Fibroblast of lung (primary cell): ENCODE measurements at regions not wholly inside any gene's neighbourhood (a gene's known extent, or its start where the extent isn't known, plus 50 kb on each side); places are given as distances from the start of the nearest gene placed in this dataset.
A peak's percentile ranks its signal among the peaks of the same experiment; 100 is the strongest.

Experiments
- DNase-seq, 2 donors: peaks; one replicate each; pipeline versions ENCODE4 v3.0.0 to v3.0.0-alpha.2; 2010; ENCODE audit warnings: low read depth in 2 of 2
- H2AFZ ChIP-seq: 2 replicates; pipeline ENCODE4 v1.5.1; 2012; ENCODE audit warnings: low read length, control low read depth, inconsistent platforms
- H3K27ac ChIP-seq: 2 replicates; pipeline ENCODE4 v1.5.1; 2011; ENCODE audit warnings: low read length, control low read depth; ENCODE audit not compliant: insufficient read depth
- H3K27me3 ChIP-seq: 2 replicates; pipeline ENCODE4 v1.5.1; 2011; ENCODE audit warnings: mild to moderate bottlenecking, low read length; ENCODE audit not compliant: control insufficient read depth, insufficient read depth
- H3K36me3 ChIP-seq: 2 replicates; pipeline ENCODE4 v1.5.1; 2011; ENCODE audit warnings: low read length; ENCODE audit not compliant: control insufficient read depth, insufficient read depth
- H3K4me1 ChIP-seq: 2 replicates; pipeline ENCODE4 v1.5.1; 2011; ENCODE audit warnings: low read length; ENCODE audit not compliant: control insufficient read depth, insufficient read depth; ENCODE audit errors: extremely low read depth
- H3K4me2 ChIP-seq: 2 replicates; pipeline ENCODE4 v1.5.1; 2011; ENCODE audit warnings: low read length, control low read depth; ENCODE audit not compliant: insufficient read depth; ENCODE audit errors: extremely low read depth
- H3K4me3 ChIP-seq, 4 experiments: fragments of 200-600 bp in 1 of 4; sonication (generic) in 1 of 4; replicated peaks in 1 of 4; 2 replicates each; pipeline ENCODE4 v1.5.1; 2011 to 2016; ENCODE audit warnings: low read length in 4 of 4, low read depth in 3 of 4, mild to moderate bottlenecking in 3 of 4, control low read depth in 2 of 4, inconsistent platforms in 1 of 4, mixed read lengths in 1 of 4; ENCODE audit not compliant: insufficient read depth in 1 of 4; ENCODE audit errors: control extremely low read depth in 1 of 4
- H3K79me2 ChIP-seq: 2 replicates; pipeline ENCODE4 v1.5.1; 2012; ENCODE audit warnings: mild to moderate bottlenecking, low read length, inconsistent platforms; ENCODE audit not compliant: control insufficient read depth, insufficient read depth
- H3K9ac ChIP-seq: 2 replicates; pipeline ENCODE4 v1.5.1; 2011; ENCODE audit warnings: mild to moderate bottlenecking, low read length, control low read depth; ENCODE audit not compliant: insufficient read depth
- H3K9me3 ChIP-seq: 2 replicates; pipeline ENCODE4 v1.5.1; 2012; ENCODE audit warnings: low read depth, low read length; ENCODE audit not compliant: control insufficient read depth, insufficient read depth
- H4K20me1 ChIP-seq: 2 replicates; pipeline ENCODE4 v1.5.1; 2011; ENCODE audit warnings: low read length; ENCODE audit not compliant: control insufficient read depth, insufficient read depth; ENCODE audit errors: extremely low read depth
- EZH2 ChIP-seq: IDR thresholded peaks from 2 replicates; pipeline ENCODE4 v1.5.1; 2012; ENCODE audit warnings: low read length, control low read depth, mild to moderate bottlenecking; ENCODE audit errors: missing control alignments
- TF ChIP-seq, protein P1 (sequence below), 2 donors: IDR thresholded peaks in 1 of 2; conservative IDR thresholded peaks in 1 of 2; 1 replicate in 1 of 2; 2 replicates in 1 of 2; pipeline ENCODE4 v1.5.1; 2011 to 2012; ENCODE audit warnings: low read length in 2 of 2, control low read depth in 1 of 2, inconsistent platforms in 1 of 2, low read depth in 1 of 2, mild to moderate bottlenecking in 1 of 2

DNA sequence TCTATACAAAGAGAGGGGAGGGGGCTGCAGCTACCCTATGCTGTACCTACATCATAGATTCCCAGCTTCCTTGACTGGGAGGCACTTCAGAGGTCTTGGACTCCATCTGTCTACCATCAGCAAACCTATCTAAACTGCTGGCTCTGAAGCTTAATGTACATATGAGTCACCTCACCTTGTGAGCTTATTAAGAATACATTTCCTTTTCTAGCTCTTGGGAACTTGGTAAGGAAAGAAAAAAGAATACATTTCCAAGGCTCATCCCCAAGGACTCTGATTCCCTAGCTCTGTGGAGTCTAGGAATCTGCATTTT lies 50.0 kb upstream of the PRELP start:
- H3K4me2 ChIP-seq, result no peak overlapping the region
- H2AFZ ChIP-seq, result no peak overlapping the region
- no peaks in the 10 kb centered on the region for H3K79me2 ChIP-seq
- no peak overlapping the region for H3K9ac ChIP-seq
- no peak overlapping the region for H3K4me3 ChIP-seq
- no peak overlapping the region for H3K27ac ChIP-seq
- H3K36me3 ChIP-seq, result no peaks in the 10 kb centered on the region
- H3K4me1 ChIP-seq, result peaks cover 5% of the 10 kb centered on the region
- H3K27me3 ChIP-seq, result peaks cover 45% of the 10 kb centered on the region
- TF ChIP-seq, protein P1, sequence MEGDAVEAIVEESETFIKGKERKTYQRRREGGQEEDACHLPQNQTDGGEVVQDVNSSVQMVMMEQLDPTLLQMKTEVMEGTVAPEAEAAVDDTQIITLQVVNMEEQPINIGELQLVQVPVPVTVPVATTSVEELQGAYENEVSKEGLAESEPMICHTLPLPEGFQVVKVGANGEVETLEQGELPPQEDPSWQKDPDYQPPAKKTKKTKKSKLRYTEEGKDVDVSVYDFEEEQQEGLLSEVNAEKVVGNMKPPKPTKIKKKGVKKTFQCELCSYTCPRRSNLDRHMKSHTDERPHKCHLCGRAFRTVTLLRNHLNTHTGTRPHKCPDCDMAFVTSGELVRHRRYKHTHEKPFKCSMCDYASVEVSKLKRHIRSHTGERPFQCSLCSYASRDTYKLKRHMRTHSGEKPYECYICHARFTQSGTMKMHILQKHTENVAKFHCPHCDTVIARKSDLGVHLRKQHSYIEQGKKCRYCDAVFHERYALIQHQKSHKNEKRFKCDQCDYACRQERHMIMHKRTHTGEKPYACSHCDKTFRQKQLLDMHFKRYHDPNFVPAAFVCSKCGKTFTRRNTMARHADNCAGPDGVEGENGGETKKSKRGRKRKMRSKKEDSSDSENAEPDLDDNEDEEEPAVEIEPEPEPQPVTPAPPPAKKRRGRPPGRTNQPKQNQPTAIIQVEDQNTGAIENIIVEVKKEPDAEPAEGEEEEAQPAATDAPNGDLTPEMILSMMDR (conservative IDR thresholded peaks at IDR 0.05 in 1 of 2, IDR thresholded peaks at IDR 0.05 in 1 of 2; ENCODE audit: low read depth in 1 of 2, low read length in 2 of 2), result no peak
- no peak for TF ChIP-seq EZH2
- no peaks in the 10 kb centered on the region for H3K9me3 ChIP-seq
- H4K20me1 ChIP-seq, result no peaks in the 10 kb centered on the region
- DNase-seq, result peak; percentile 30 to 75
